GM23248 (cell line): ENCODE measurements at regions not wholly inside any gene's neighbourhood (a gene's known extent, or its start where the extent isn't known, plus 50 kb on each side); places are given as distances from the start of the nearest gene placed in this dataset.

ENCODE experiments used
- EZH2 ChIP-seq: fragments of 200-600 bp; sonication (generic); IDR thresholded peaks from 2 replicates; pipeline ENCODE4 v1.6.1; 2018; ENCODE audit warnings: antibody characterized with exemption, mild to moderate bottlenecking; ENCODE audit not compliant: insufficient read depth, poor library complexity, severe bottlenecking
- EZH2phosphoT487 ChIP-seq: fragments of 200-600 bp; sonication (generic); IDR thresholded peaks from 2 replicates; pipeline ENCODE4 v1.6.1; 2018; ENCODE audit warnings: antibody characterized with exemption, moderate library complexity, mild to moderate bottlenecking, low read depth; ENCODE audit not compliant: insufficient read depth

- TF ChIP-seq EZH2 (no peak), EZH2phosphoT487 (no peak)
Measured at GRCh38 chr17:72176951-72177660, 56.3 kb downstream of the SOX9 start.
